ENCODE measurements at regions not wholly inside any gene's neighbourhood (a gene's known extent, or its start where the extent isn't known, plus 50 kb on each side); places are given as distances from the start of the nearest gene placed in this dataset.
"Not testable (repeated sequence)": the region's sequence is repeated elsewhere in the genome, so short reads cannot be mapped to it uniquely, and the experiment has no call there.

GRCh38 chr17:56002656-56003055, 150.6 kb upstream of the ANKFN1 start:
- DNase-seq (ENCODE audit: low read depth) = not testable (repeated sequence)

- peak; percentile 16 for DNase-seq (ENCODE audit: low read depth)
Measured at GRCh38 chr17:56009795-56010651, 143.3 kb upstream of the ANKFN1 start.

- no peak for DNase-seq (ENCODE audit: low read depth)
Measured at GRCh38 chr17:56011406-56012131, 141.7 kb upstream of the ANKFN1 start.

GRCh38 chr17:56018211-56018610, 135.1 kb upstream of the ANKFN1 start:
- DNase-seq (ENCODE audit: low read depth) = no peak

- DNase-seq (ENCODE audit: low read depth) = no peak
Measured at GRCh38 chr17:56020369-56020768, 132.9 kb upstream of the ANKFN1 start.

- no peak for DNase-seq (ENCODE audit: low read depth)
Measured at GRCh38 chr17:56021681-56022190, 131.5 kb upstream of the ANKFN1 start.

- no peak for DNase-seq (ENCODE audit: low read depth)
Measured at GRCh38 chr17:56023851-56024250, 129.4 kb upstream of the ANKFN1 start.

GRCh38 chr17:56026915-56027314, 126.4 kb upstream of the ANKFN1 start:
- no peak for DNase-seq (ENCODE audit: low read depth)

GRCh38 chr17:56028837-56029236, 124.4 kb upstream of the ANKFN1 start:
- no peak for DNase-seq (ENCODE audit: low read depth)

GRCh38 chr17:56030009-56030624, 123.2 kb upstream of the ANKFN1 start:
- no peak for DNase-seq (ENCODE audit: low read depth)

GRCh38 chr17:56031636-56032035, 121.6 kb upstream of the ANKFN1 start:
- DNase-seq (ENCODE audit: low read depth) = no peak

- DNase-seq (ENCODE audit: low read depth) = peak; percentile 22
Measured at GRCh38 chr17:56034197-56034635, 119.1 kb upstream of the ANKFN1 start.

GRCh38 chr17:56038131-56038530, 115.1 kb upstream of the ANKFN1 start:
- DNase-seq (ENCODE audit: low read depth) = no peak

- no peak for DNase-seq (ENCODE audit: low read depth)
Measured at GRCh38 chr17:56045872-56046271, 107.4 kb upstream of the ANKFN1 start.

GRCh38 chr17:56047331-56047730, 105.9 kb upstream of the ANKFN1 start:
- DNase-seq (ENCODE audit: low read depth) = no peak

GRCh38 chr17:56057869-56058268, 95.4 kb upstream of the ANKFN1 start:
- no peak for DNase-seq (ENCODE audit: low read depth)

GRCh38 chr17:56064506-56064905, 88.8 kb upstream of the ANKFN1 start:
- no peak for DNase-seq (ENCODE audit: low read depth)

- peak; percentile 8 for DNase-seq (ENCODE audit: low read depth)
Measured at GRCh38 chr17:56074361-56074890, 78.8 kb upstream of the ANKFN1 start.

GRCh38 chr17:56076980-56077379, 76.3 kb upstream of the ANKFN1 start:
- DNase-seq (ENCODE audit: low read depth) = no peak

GRCh38 chr17:56083475-56083874, 69.8 kb upstream of the ANKFN1 start:
- no peak for DNase-seq (ENCODE audit: low read depth)

GRCh38 chr17:56085576-56086267, 67.6 kb upstream of the ANKFN1 start:
- DNase-seq (ENCODE audit: low read depth) = no peak

Measured in forelimb muscle (tissue), 1 donor.